ENCODE measurements at regions not wholly inside any gene's neighbourhood (a gene's known extent, or its start where the extent isn't known, plus 50 kb on each side); places are given as distances from the start of the nearest gene placed in this dataset.
A peak's percentile ranks its signal among the peaks of the same experiment; 100 is the strongest.

DNA sequence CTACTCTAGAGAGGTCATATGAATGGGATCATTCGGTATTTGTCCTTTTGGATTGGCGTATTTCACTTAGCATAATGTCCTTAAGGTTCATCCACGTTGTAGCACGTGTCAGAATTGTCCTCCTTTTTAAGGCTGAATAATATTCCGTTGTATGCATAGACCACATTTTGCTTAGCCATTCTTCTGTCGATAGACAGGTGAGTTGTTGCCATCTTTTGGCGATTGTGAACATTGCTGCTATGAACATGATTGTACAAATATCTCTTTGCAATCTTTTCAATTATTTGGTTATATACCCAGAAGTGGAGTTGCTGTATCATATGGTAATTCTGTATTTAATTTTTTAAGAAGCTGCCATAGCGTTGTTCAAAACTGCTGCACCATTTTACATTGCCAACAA lies 52.4 kb upstream of the GOLGA8J start:
- H3K9me3 Mint-ChIP-seq, result peaks cover 8% of the 10 kb centered on the region
- TF ChIP-seq, protein P1, sequence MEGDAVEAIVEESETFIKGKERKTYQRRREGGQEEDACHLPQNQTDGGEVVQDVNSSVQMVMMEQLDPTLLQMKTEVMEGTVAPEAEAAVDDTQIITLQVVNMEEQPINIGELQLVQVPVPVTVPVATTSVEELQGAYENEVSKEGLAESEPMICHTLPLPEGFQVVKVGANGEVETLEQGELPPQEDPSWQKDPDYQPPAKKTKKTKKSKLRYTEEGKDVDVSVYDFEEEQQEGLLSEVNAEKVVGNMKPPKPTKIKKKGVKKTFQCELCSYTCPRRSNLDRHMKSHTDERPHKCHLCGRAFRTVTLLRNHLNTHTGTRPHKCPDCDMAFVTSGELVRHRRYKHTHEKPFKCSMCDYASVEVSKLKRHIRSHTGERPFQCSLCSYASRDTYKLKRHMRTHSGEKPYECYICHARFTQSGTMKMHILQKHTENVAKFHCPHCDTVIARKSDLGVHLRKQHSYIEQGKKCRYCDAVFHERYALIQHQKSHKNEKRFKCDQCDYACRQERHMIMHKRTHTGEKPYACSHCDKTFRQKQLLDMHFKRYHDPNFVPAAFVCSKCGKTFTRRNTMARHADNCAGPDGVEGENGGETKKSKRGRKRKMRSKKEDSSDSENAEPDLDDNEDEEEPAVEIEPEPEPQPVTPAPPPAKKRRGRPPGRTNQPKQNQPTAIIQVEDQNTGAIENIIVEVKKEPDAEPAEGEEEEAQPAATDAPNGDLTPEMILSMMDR (conservative IDR thresholded peaks at IDR 0.05), result no peak
- H3K4me3 Mint-ChIP-seq, result no peak overlapping the region
- DNase-seq (ENCODE audit: low read depth, low spot score), result no peak
- peaks cover 32% of the 10 kb centered on the region for H3K4me1 Mint-ChIP-seq
- H3K27me3 Mint-ChIP-seq (ENCODE audit: low read depth), result no peaks in the 10 kb centered on the region
- peaks cover 5% of the 10 kb centered on the region for H3K36me3 Mint-ChIP-seq (ENCODE audit: low read depth)
- no peak overlapping the region for H3K27ac Mint-ChIP-seq (ENCODE audit: unreplicated experiment)

DNA sequence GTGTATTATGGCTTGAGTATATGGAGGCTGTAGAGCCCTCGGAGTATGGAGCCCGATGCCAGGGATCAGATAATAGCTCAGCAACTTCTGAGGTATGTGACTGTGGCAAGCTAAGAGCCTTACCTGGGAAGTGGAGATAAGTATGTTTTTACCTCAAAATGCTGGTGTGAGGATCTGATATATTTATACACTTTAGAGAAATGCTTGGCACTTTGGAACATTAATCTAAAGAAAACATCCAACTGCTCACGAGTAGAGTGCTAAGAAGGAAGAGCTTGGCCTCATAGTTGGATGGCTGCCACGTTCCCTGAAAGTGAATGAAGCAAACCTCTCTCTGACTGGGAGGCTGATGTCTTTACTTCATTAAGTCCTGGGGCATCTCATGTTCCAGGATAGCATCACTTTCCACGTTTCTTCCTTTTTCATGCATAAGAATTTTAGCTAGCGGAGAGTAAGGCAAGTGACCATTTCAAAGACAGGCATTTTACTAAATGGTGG lies 58.9 kb upstream of the GOLGA8J start:
- H3K27ac Mint-ChIP-seq (ENCODE audit: unreplicated experiment), result no peak overlapping the region
- no peak for DNase-seq (ENCODE audit: low read depth, low spot score)
- H3K4me3 Mint-ChIP-seq, result no peak overlapping the region
- H3K9me3 Mint-ChIP-seq, result no peaks in the 10 kb centered on the region
- no peaks in the 10 kb centered on the region for H3K27me3 Mint-ChIP-seq (ENCODE audit: low read depth)
- H3K36me3 Mint-ChIP-seq (ENCODE audit: low read depth), result no peaks in the 10 kb centered on the region
- peaks cover 18% of the 10 kb centered on the region for H3K4me1 Mint-ChIP-seq
- TF ChIP-seq, protein P1 (conservative IDR thresholded peaks at IDR 0.05), result no peak

DNA sequence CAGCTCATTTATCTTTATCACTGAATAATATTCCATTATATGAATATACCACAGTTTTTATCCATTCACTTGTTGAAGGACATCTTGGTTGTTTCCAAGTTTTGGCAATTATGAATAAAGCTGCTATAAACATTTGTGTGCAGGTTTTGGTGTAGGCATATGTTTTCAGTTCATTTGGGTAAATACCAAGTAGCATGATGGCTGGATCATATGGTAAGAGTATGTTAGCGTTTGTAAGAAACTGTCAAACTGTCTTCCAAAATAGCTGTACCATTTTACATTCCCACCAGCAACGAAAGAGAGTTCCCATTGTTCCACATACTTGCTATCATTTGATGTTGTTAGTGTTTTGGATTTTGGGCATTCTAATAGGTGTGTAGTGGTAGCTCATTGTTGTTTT lies 72.0 kb upstream of the GOLGA8J start:
- TF ChIP-seq, protein P1 (conservative IDR thresholded peaks at IDR 0.05), result no peak
- Mint-ChIP-seq H3K27me3 (ENCODE audit: low read depth) (no peaks in the 10 kb centered on the region), H3K36me3 (ENCODE audit: low read depth) (no peaks in the 10 kb centered on the region), H3K9me3 (no peaks in the 10 kb centered on the region), H3K4me1 (no peaks in the 10 kb centered on the region), H3K4me3 (no peak overlapping the region), H3K27ac (ENCODE audit: unreplicated experiment) (no peak overlapping the region)
- DNase-seq (ENCODE audit: low read depth, low spot score), result no peak

DNA sequence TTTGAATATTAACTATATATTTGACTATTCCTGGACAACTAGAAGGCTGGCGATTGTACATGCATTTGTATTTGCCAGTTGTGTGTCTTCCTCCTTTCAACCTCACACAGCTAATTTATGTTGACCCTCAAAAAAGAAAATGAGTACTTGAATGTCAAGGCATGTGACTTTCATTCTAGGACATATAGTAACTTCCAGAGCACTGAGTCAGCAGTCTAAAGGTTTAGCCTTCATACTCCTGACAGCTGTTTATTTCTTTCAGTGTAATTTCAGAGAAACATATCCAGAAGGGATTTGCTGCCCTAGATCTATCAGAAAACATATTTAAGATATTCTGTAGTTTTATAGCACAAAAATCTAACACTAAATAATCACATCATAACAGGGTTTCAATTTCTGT lies 74.6 kb upstream of the GOLGA8J start:
- H3K27me3 Mint-ChIP-seq (ENCODE audit: low read depth), result no peaks in the 10 kb centered on the region
- no peaks in the 10 kb centered on the region for H3K9me3 Mint-ChIP-seq
- H3K27ac Mint-ChIP-seq (ENCODE audit: unreplicated experiment), result no peak overlapping the region
- no peaks in the 10 kb centered on the region for H3K4me1 Mint-ChIP-seq
- TF ChIP-seq, protein P1 (conservative IDR thresholded peaks at IDR 0.05), result no peak
- H3K4me3 Mint-ChIP-seq, result no peak overlapping the region
- DNase-seq (ENCODE audit: low read depth, low spot score), result no peak
- no peaks in the 10 kb centered on the region for H3K36me3 Mint-ChIP-seq (ENCODE audit: low read depth)

DNA sequence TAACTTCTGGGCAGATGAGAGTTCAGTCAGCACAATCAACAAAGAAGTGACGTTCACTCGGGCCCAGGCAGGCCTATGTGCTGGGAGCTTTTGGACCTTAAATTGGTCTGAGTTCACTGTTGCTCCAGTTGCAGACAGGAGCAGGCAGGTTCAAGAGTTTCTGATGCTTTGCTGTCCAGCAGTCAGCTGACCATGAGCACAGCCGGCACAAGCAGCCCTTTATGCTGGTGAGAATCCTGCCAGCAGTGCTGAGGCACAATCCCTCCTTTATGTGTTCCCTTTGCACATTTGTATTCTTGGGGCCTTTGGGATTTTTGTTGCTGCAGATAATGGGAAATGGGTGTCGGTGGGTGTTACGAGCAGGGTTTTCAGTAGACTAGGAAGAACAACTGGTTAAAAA lies 81.2 kb upstream of the GOLGA8J start:
- Mint-ChIP-seq H3K36me3 (ENCODE audit: low read depth) (no peaks in the 10 kb centered on the region), H3K9me3 (peaks cover 3% of the 10 kb centered on the region), H3K27me3 (ENCODE audit: low read depth) (no peaks in the 10 kb centered on the region), H3K4me3 (no peak overlapping the region), H3K27ac (ENCODE audit: unreplicated experiment) (no peak overlapping the region), H3K4me1 (peaks cover 16% of the 10 kb centered on the region)
- DNase-seq (ENCODE audit: low read depth, low spot score), result peak; percentile 15
- TF ChIP-seq, protein P1 (conservative IDR thresholded peaks at IDR 0.05), result no peak

DNA sequence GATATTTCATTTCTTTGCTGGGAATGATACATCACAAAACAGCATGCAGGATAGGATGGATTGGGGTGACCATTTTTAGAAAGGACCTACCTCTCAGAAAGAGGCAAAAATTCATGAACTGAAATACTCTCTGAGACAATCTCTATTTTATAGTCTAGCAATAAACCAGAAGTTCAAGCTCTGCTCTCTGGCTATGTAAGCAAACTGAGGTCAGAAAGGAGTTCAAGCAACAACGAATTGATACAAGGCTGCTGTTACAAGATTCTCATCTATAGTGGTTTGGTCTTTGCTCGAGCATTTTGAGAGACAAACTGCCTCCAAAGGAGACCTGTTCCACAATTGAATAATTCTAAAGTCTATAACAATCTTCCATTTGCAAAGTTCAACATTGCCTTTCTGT lies 84.7 kb upstream of the GOLGA8J start:
- Mint-ChIP-seq H3K27me3 (ENCODE audit: low read depth) (no peaks in the 10 kb centered on the region), H3K4me1 (peaks cover 22% of the 10 kb centered on the region), H3K36me3 (ENCODE audit: low read depth) (no peaks in the 10 kb centered on the region), H3K4me3 (no peak overlapping the region), H3K9me3 (peaks cover 3% of the 10 kb centered on the region), H3K27ac (ENCODE audit: unreplicated experiment) (no peak overlapping the region)
- no peak for DNase-seq (ENCODE audit: low read depth, low spot score)
- TF ChIP-seq, protein P1 (conservative IDR thresholded peaks at IDR 0.05), result no peak

Measured in neural crest cell (in vitro differentiated cells).